ENCODE measurements at regions not wholly inside any gene's neighbourhood (a gene's known extent, or its start where the extent isn't known, plus 50 kb on each side); places are given as distances from the start of the nearest gene placed in this dataset.

GRCh38 chr21:17427831-17428483 lies 84.9 kb upstream of the CXADR start:
- TF ChIP-seq CTCF (conservative IDR thresholded peaks at IDR 0.05; ENCODE audit: low read length): no peak
- no peak overlapping the region for H3K4me3 ChIP-seq (ENCODE audit: low read length)
- no peak for DNase-seq (ENCODE audit: low read depth)

GRCh38 chr21:17428484-17428869 lies 84.4 kb upstream of the CXADR start:
- H3K4me3 ChIP-seq (ENCODE audit: low read length): no peak overlapping the region
- TF ChIP-seq CTCF (conservative IDR thresholded peaks at IDR 0.05; ENCODE audit: low read length): no peak
- no peak for DNase-seq (ENCODE audit: low read depth)

GRCh38 chr21:17428980-17429379 lies 83.9 kb upstream of the CXADR start:
- no peak for TF ChIP-seq CTCF (conservative IDR thresholded peaks at IDR 0.05; ENCODE audit: low read length)
- DNase-seq (ENCODE audit: low read depth): no peak
- H3K4me3 ChIP-seq (ENCODE audit: low read length): no peak overlapping the region

- no peak overlapping the region for H3K4me3 ChIP-seq (ENCODE audit: low read length)
- DNase-seq (ENCODE audit: low read depth): no peak
- no peak for TF ChIP-seq CTCF (conservative IDR thresholded peaks at IDR 0.05; ENCODE audit: low read length)
Measured at GRCh38 chr21:17429936-17430335, 82.9 kb upstream of the CXADR start.

GRCh38 chr21:17432732-17433057 lies 80.1 kb upstream of the CXADR start:
- DNase-seq (ENCODE audit: low read depth): no peak
- no peak for TF ChIP-seq CTCF (conservative IDR thresholded peaks at IDR 0.05; ENCODE audit: low read length)

GRCh38 chr21:17433730-17434129 lies 79.1 kb upstream of the CXADR start:
- no peak for DNase-seq (ENCODE audit: low read depth)
- no peak overlapping the region for H3K4me3 ChIP-seq (ENCODE audit: low read length)
- TF ChIP-seq CTCF (conservative IDR thresholded peaks at IDR 0.05; ENCODE audit: low read length): no peak

More at GRCh38 chr21:17432732-17433057, 80.1 kb upstream of the CXADR start:
- H3K4me3 ChIP-seq (ENCODE audit: low read length): no peak overlapping the region

- no peak for TF ChIP-seq CTCF (conservative IDR thresholded peaks at IDR 0.05; ENCODE audit: low read length)
Measured at GRCh38 chr21:17435565-17436543, 77.0 kb upstream of the CXADR start.

More at GRCh38 chr21:17435565-17436543, 77.0 kb upstream of the CXADR start:
- no peak for DNase-seq (ENCODE audit: low read depth)
- no peak overlapping the region for H3K4me3 ChIP-seq (ENCODE audit: low read length)

Data from AG10803 (cell line).